Neural cell (in vitro differentiated cells): ENCODE measurements at regions not wholly inside any gene's neighbourhood (a gene's known extent, or its start where the extent isn't known, plus 50 kb on each side); places are given as distances from the start of the nearest gene placed in this dataset.

Experiments
- EP300 ChIP-seq: fragments of 450-650 bp; conservative IDR thresholded peaks from 2 replicates; pipeline ENCODE4 v1.6.1; 2014; ENCODE audit warnings: antibody characterized with exemption, mild to moderate bottlenecking, moderate library complexity; ENCODE audit not compliant: poor library complexity, severe bottlenecking
- EZH2 ChIP-seq: fragments of 200-600, 300-800 bp; shearing (Covaris generic), sonication (generic); IDR thresholded peaks from 2 replicates; pipeline ENCODE4 v1.6.1; 2014; ENCODE audit warnings: antibody characterized with exemption, low read length, borderline replicate concordance, mild to moderate bottlenecking; ENCODE audit not compliant: insufficient read depth, poor library complexity, severe bottlenecking
- MXI1 ChIP-seq: fragments of 450-650 bp; conservative IDR thresholded peaks from 2 replicates; pipeline ENCODE4 v1.6.1; 2014; ENCODE audit warnings: antibody characterized with exemption, mild to moderate bottlenecking; ENCODE audit not compliant: poor library complexity, severe bottlenecking
- POLR2AphosphoS5 ChIP-seq: IDR thresholded peaks from 2 replicates; pipeline ENCODE4 v1.6.1; 2012
- TF ChIP-seq, protein P1 (sequence below): fragments of 450-650 bp; IDR thresholded peaks from 2 replicates; pipeline ENCODE4 v1.5.1; 2014; ENCODE audit warnings: antibody characterized with exemption, mild to moderate bottlenecking, moderate library complexity; ENCODE audit not compliant: poor library complexity, severe bottlenecking

DNA sequence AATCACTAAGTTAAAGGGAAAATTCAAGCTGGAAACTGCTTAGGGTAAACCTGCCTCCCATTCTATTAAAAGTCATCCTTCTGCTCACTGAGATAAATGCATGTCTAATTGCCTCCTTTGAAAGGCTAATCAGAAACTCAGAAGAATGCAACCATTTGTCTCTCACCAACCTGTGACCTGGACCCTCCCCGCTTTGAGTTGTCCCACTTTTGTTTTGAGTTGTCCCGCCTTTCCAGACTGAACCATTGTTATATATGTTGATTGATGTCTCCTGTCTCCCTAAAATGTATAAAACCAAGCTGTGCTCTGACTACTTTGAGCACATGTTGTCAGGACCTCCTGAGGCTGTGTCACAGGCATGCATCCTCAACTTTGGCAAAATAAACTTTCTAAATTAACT is 378.4 kb downstream of the KIF20B start:
- no peak for TF ChIP-seq MXI1
- TF ChIP-seq, protein P1, sequence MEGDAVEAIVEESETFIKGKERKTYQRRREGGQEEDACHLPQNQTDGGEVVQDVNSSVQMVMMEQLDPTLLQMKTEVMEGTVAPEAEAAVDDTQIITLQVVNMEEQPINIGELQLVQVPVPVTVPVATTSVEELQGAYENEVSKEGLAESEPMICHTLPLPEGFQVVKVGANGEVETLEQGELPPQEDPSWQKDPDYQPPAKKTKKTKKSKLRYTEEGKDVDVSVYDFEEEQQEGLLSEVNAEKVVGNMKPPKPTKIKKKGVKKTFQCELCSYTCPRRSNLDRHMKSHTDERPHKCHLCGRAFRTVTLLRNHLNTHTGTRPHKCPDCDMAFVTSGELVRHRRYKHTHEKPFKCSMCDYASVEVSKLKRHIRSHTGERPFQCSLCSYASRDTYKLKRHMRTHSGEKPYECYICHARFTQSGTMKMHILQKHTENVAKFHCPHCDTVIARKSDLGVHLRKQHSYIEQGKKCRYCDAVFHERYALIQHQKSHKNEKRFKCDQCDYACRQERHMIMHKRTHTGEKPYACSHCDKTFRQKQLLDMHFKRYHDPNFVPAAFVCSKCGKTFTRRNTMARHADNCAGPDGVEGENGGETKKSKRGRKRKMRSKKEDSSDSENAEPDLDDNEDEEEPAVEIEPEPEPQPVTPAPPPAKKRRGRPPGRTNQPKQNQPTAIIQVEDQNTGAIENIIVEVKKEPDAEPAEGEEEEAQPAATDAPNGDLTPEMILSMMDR: no peak
- no peak for TF ChIP-seq POLR2AphosphoS5
- no peak for TF ChIP-seq EP300
- no peak for TF ChIP-seq EZH2
